Naive thymus-derived CD4-positive, alpha-beta T cell (primary cell): ENCODE measurements at regions not wholly inside any gene's neighbourhood (a gene's known extent, or its start where the extent isn't known, plus 50 kb on each side); places are given as distances from the start of the nearest gene placed in this dataset.

ENCODE experiments used
- ATAC-seq: fragments of 150-1000 bp; cut with Tn5 transposase; 2 replicates; pipeline ENCODE4 v1.10.0; 2021; ENCODE audit warnings: mild to moderate bottlenecking, moderate library complexity
- CTCF ChIA-PET: fragments of 350-600 bp; sonication (Branson Sonifier 250); formaldehyde crosslinking; loops from one replicate; lab custom pipeline; 2021; ENCODE audit warnings: antibody characterized with exemption; lab: Charles Lee
- POLR2A ChIA-PET: fragments of 350-600 bp; sonication (Branson Sonifier 250); formaldehyde crosslinking; loops from one replicate; lab custom pipeline; 2021; ENCODE audit warnings: antibody characterized with exemption, inconsistent platforms; lab: Charles Lee
- DNase-seq, 9 donors: peaks; one replicate each; pipeline versions ENCODE4 v3.0.0 to v3.0.0-alpha.2; 2020 to 2022; ENCODE audit warnings: mixed read lengths in 1 of 9
- H3K27ac ChIP-seq: one replicate; pipeline ENCODE4 v1.7.0; 2013; ENCODE audit warnings: mild to moderate bottlenecking, low read depth, low read length, moderate library complexity
- H3K27me3 ChIP-seq, 2 donors: one replicate each; pipeline ENCODE4 v1.7.0; 2013; ENCODE audit warnings: low read length in 2 of 2, mild to moderate bottlenecking in 2 of 2, moderate library complexity in 2 of 2; ENCODE audit not compliant: control insufficient read depth in 2 of 2, insufficient read depth in 2 of 2
- H3K36me3 ChIP-seq, 3 experiments: 1 replicate in 2 of 3; 2 replicates in 1 of 3; pipeline ENCODE4 v1.7.0; 2013; ENCODE audit warnings: low read length in 3 of 3, mild to moderate bottlenecking in 3 of 3, moderate library complexity in 1 of 3; ENCODE audit not compliant: insufficient read depth in 3 of 3, control insufficient read depth in 2 of 3
- H3K4me1 ChIP-seq, 2 donors: one replicate each; pipeline ENCODE4 v1.7.0; 2013; ENCODE audit warnings: low read length in 2 of 2, mild to moderate bottlenecking in 2 of 2, moderate library complexity in 1 of 2; ENCODE audit not compliant: control insufficient read depth in 2 of 2, insufficient read depth in 2 of 2
- H3K4me3 ChIP-seq: 2 replicates; pipeline ENCODE4 v1.7.0; 2013; ENCODE audit warnings: mild to moderate bottlenecking, low read length
- H3K9me3 ChIP-seq, 3 experiments: 1 replicate in 2 of 3; 2 replicates in 1 of 3; pipeline ENCODE4 v1.7.0; 2013; ENCODE audit warnings: low read length in 3 of 3; ENCODE audit not compliant: control insufficient read depth in 2 of 3
- H3K27ac Mint-ChIP-seq, 9 donors: one replicate each; pipeline ENCODE4 v1.8.0; 2020 to 2022; ENCODE audit warnings: mixed read lengths in 9 of 9, mild to moderate bottlenecking in 8 of 9, moderate library complexity in 5 of 9, inconsistent platforms in 2 of 9
- H3K27me3 Mint-ChIP-seq, 5 donors: one replicate each; pipeline ENCODE4 v1.8.0; 2021 to 2022; ENCODE audit warnings: mixed read lengths in 5 of 5, mild to moderate bottlenecking in 1 of 5
- H3K36me3 Mint-ChIP-seq, 5 donors: one replicate each; pipeline ENCODE4 v1.8.0; 2020 to 2022; ENCODE audit warnings: mixed read lengths in 5 of 5, mild to moderate bottlenecking in 3 of 5, inconsistent platforms in 1 of 5
- H3K4me1 Mint-ChIP-seq, 7 donors: one replicate each; pipeline ENCODE4 v1.8.0; 2020 to 2022; ENCODE audit warnings: mixed read lengths in 7 of 7, mild to moderate bottlenecking in 3 of 7, inconsistent platforms in 1 of 7
- H3K4me3 Mint-ChIP-seq, 10 donors: one replicate each; pipeline ENCODE4 v1.8.0; 2020 to 2022; ENCODE audit warnings: mild to moderate bottlenecking in 10 of 10, mixed read lengths in 10 of 10, moderate library complexity in 6 of 10, inconsistent platforms in 2 of 10
- H3K9me3 Mint-ChIP-seq, 11 donors: one replicate each; pipeline ENCODE4 v1.8.0; 2020 to 2022; ENCODE audit warnings: mixed read lengths in 11 of 11, mild to moderate bottlenecking in 4 of 11, inconsistent platforms in 1 of 11, moderate library complexity in 1 of 11
- intact Hi-C, 2 donors: fragments of 100-400 bp; cut with micrococcal nuclease; formaldehyde crosslinking; loops; one replicate each; pipeline ENCODE4 v1.15.1; 2023

DNA sequence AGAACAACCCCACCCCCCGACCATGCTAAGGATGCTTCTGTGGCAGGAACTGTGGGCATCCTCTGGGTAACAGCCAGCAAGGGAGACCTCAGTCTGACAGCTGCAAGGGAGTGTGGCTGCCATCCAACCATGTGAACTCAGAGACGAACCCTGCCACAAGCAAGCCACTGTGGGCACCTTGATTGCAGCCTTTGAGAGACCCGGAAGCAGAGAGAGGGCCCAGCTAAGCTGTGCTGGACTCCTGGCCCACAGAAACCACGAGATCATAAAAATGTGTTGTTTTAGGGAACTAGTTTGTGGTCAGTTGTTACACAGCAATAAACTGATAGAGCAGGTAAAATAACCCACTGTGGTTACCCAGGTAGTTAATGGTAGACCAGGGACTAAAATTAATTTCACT, 414.6 kb downstream of the CDH26 start:
- Histone ChIP-seq H3K4me1 (no peaks in the 10 kb centered on the region), H3K36me3 (no peaks in the 10 kb centered on the region), H3K9me3 (no peaks in the 10 kb centered on the region), H3K27ac (no peak overlapping the region), H3K27me3 (no peaks in the 10 kb centered on the region), H3K4me3 (no peak overlapping the region)
- H3K9me3 Mint-ChIP-seq, result peaks cover 0 to 8% (median 2%) of the 10 kb centered on the region in 11 donors
- H3K4me3 Mint-ChIP-seq, result no peak overlapping the region
- intact Hi-C loops, result no loop called here
- peaks cover 0 to 36% (median 31%) of the 10 kb centered on the region in 5 donors for H3K27me3 Mint-ChIP-seq
- no peaks in the 10 kb centered on the region for H3K36me3 Mint-ChIP-seq
- peaks cover 0 to 5% (median 0%) of the 10 kb centered on the region in 7 donors for H3K4me1 Mint-ChIP-seq
- ATAC-seq (no peak), DNase-seq (no peak)
- CTCF ChIA-PET, result no interaction called here
- POLR2A ChIA-PET, result no interaction called here
- no peak overlapping the region for H3K27ac Mint-ChIP-seq

GRCh38 chr20:60378620-60379019, 420.4 kb downstream of the CDH26 start:
- ATAC-seq (no peak), DNase-seq (no peak)
- H3K4me1 Mint-ChIP-seq, result peaks cover 0 to 1% (median 0%) of the 10 kb centered on the region in 7 donors
- H3K4me1 ChIP-seq, result no peaks in the 10 kb centered on the region
- CTCF ChIA-PET, result no interaction called here
- H3K4me3 ChIP-seq, result no peak overlapping the region
- intact Hi-C loops, result no loop called here
- POLR2A ChIA-PET, result no interaction called here
- peaks cover 0 to 48% (median 25%) of the 10 kb centered on the region in 5 donors for H3K27me3 Mint-ChIP-seq
- no peak overlapping the region for H3K27ac Mint-ChIP-seq
- H3K9me3 ChIP-seq, result no peaks in the 10 kb centered on the region
- H3K9me3 Mint-ChIP-seq, result peaks cover 0 to 18% (median 3%) of the 10 kb centered on the region in 11 donors
- H3K27ac ChIP-seq, result no peak overlapping the region
- no peaks in the 10 kb centered on the region for H3K36me3 Mint-ChIP-seq
- H3K4me3 Mint-ChIP-seq, result no peak overlapping the region
- H3K27me3 ChIP-seq, result no peaks in the 10 kb centered on the region
- H3K36me3 ChIP-seq, result no peaks in the 10 kb centered on the region

GRCh38 chr20:60381643-60382400, 423.6 kb downstream of the CDH26 start:
- Mint-ChIP-seq H3K27me3 (peaks cover 0 to 38% (median 12%) of the 10 kb centered on the region in 5 donors), H3K9me3 (peaks cover 0 to 18% (median 3%) of the 10 kb centered on the region in 11 donors), H3K4me3 (no peak overlapping the region), H3K27ac (no peak overlapping the region), H3K36me3 (no peaks in the 10 kb centered on the region), H3K4me1 (peaks cover 0 to 1% (median 0%) of the 10 kb centered on the region in 7 donors)
- no peak for DNase-seq
- H3K27me3 ChIP-seq, result no peaks in the 10 kb centered on the region
- no peaks in the 10 kb centered on the region for H3K4me1 ChIP-seq
- POLR2A ChIA-PET, result no interaction called here
- intact Hi-C loops, result no loop called here
- no peaks in the 10 kb centered on the region for H3K9me3 ChIP-seq
- H3K36me3 ChIP-seq, result no peaks in the 10 kb centered on the region
- H3K4me3 ChIP-seq, result no peak overlapping the region
- no peak overlapping the region for H3K27ac ChIP-seq
- ATAC-seq, result no peak
- CTCF ChIA-PET, result no interaction called here

DNA sequence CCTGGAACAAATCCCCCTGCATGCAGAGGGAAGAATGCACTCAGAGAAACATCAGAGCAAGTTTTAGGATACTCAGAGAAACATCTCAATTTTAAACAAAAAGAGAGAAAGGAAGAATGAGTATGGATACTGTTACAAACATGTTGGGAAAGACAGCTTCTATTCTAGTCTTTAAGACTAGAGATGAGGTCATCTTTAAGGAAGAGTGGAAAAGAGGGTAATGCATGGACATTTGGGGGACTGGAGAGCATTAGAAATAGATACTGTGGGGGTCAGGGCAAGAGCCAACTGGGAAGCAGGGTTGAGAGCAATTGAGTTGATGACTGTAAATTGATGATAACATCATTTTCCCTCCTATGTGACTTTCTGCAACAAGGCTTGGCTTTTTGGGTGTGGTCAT, 431.2 kb downstream of the CDH26 start:
- ChIA-PET CTCF (no interaction called here), POLR2A (no interaction called here)
- intact Hi-C loops, result no loop called here
- H3K4me1 ChIP-seq, result no peaks in the 10 kb centered on the region
- Mint-ChIP-seq H3K4me3 (no peak overlapping the region), H3K27me3 (peaks cover 4 to 18% (median 5%) of the 10 kb centered on the region in 5 donors), H3K4me1 (no peaks in the 10 kb centered on the region), H3K36me3 (no peaks in the 10 kb centered on the region), H3K27ac (no peak overlapping the region), H3K9me3 (no peaks in the 10 kb centered on the region)
- no peaks in the 10 kb centered on the region for H3K9me3 ChIP-seq
- ATAC-seq (no peak), DNase-seq (no peak)
- H3K27ac ChIP-seq, result no peak overlapping the region
- H3K4me3 ChIP-seq, result no peak overlapping the region
- H3K36me3 ChIP-seq, result no peaks in the 10 kb centered on the region
- no peaks in the 10 kb centered on the region for H3K27me3 ChIP-seq

DNA sequence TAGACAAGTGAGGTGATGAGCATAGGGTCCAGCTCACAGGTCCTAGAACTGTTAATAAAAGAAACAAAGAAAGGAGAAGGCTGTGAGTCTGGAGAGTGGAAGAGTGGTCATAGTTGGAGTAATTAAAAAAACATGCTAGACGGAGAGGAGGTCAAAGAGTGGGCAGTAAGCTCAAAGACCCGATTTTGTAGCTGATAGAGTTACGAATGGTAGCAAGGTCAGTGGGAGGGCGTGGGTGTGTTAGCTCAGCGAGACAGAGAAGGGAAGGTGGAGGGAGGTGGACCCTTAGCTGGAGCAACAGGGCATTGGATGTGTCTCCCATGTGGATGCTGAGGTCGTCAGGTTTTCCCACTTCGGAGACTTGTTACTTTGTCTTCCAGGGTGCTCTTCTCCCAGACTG, 431.7 kb downstream of the CDH26 start:
- no peak for DNase-seq
- no peaks in the 10 kb centered on the region for H3K36me3 Mint-ChIP-seq
- Histone ChIP-seq H3K4me1 (no peaks in the 10 kb centered on the region), H3K4me3 (no peak overlapping the region), H3K9me3 (no peaks in the 10 kb centered on the region), H3K27me3 (no peaks in the 10 kb centered on the region), H3K36me3 (no peaks in the 10 kb centered on the region), H3K27ac (no peak overlapping the region)
- H3K4me3 Mint-ChIP-seq, result no peak overlapping the region
- POLR2A ChIA-PET, result no interaction called here
- no peaks in the 10 kb centered on the region for H3K4me1 Mint-ChIP-seq
- intact Hi-C loops, result no loop called here
- CTCF ChIA-PET, result no interaction called here
- peaks cover 4 to 21% (median 8%) of the 10 kb centered on the region in 5 donors for H3K27me3 Mint-ChIP-seq
- H3K27ac Mint-ChIP-seq, result no peak overlapping the region
- H3K9me3 Mint-ChIP-seq, result peaks cover 0 to 2% (median 0%) of the 10 kb centered on the region in 11 donors
- no peak for ATAC-seq

- Mint-ChIP-seq H3K4me1 (no peaks in the 10 kb centered on the region), H3K27me3 (peaks cover 0 to 28% (median 5%) of the 10 kb centered on the region in 5 donors), H3K4me3 (no peak overlapping the region), H3K9me3 (peaks cover 0 to 29% (median 12%) of the 10 kb centered on the region in 11 donors), H3K36me3 (no peaks in the 10 kb centered on the region), H3K27ac (no peak overlapping the region)
- Histone ChIP-seq H3K9me3 (no peaks in the 10 kb centered on the region), H3K27me3 (no peaks in the 10 kb centered on the region), H3K36me3 (no peaks in the 10 kb centered on the region), H3K27ac (no peak overlapping the region), H3K4me3 (no peak overlapping the region), H3K4me1 (no peaks in the 10 kb centered on the region)
- DNase-seq (no peak), ATAC-seq (no peak)
- intact Hi-C loops, result no loop called here
- CTCF ChIA-PET, result no interaction called here
- POLR2A ChIA-PET, result no interaction called here
Measured at GRCh38 chr20:60395991-60396390, 437.8 kb downstream of the CDH26 start.

- CTCF ChIA-PET, result no interaction called here
- DNase-seq (no peak), ATAC-seq (no peak)
- Histone ChIP-seq H3K27me3 (no peaks in the 10 kb centered on the region), H3K4me3 (no peak overlapping the region), H3K36me3 (no peaks in the 10 kb centered on the region), H3K4me1 (no peaks in the 10 kb centered on the region), H3K27ac (no peak overlapping the region), H3K9me3 (no peaks in the 10 kb centered on the region)
- no peak overlapping the region for H3K4me3 Mint-ChIP-seq
- H3K9me3 Mint-ChIP-seq, result peaks cover 0 to 29% (median 12%) of the 10 kb centered on the region in 11 donors
- POLR2A ChIA-PET, result no interaction called here
- H3K4me1 Mint-ChIP-seq, result no peaks in the 10 kb centered on the region
- no peak overlapping the region for H3K27ac Mint-ChIP-seq
- intact Hi-C loops, result no loop called here
- no peaks in the 10 kb centered on the region for H3K36me3 Mint-ChIP-seq
- H3K27me3 Mint-ChIP-seq, result peaks cover 0 to 22% (median 6%) of the 10 kb centered on the region in 5 donors
Measured at GRCh38 chr20:60400567-60400966, 442.3 kb downstream of the CDH26 start.
